GM18858 (cell line): ENCODE measurements at regions not wholly inside any gene's neighbourhood (a gene's known extent, or its start where the extent isn't known, plus 50 kb on each side); places are given as distances from the start of the nearest gene placed in this dataset.
A peak's percentile ranks its signal among the peaks of the same experiment; 100 is the strongest.

Experiments
- ATAC-seq: cut with Tn5 transposase; IDR thresholded peaks from one replicate; pipeline ENCODE4 v1.9.1; 2021; ENCODE audit not compliant: unreplicated experiment

DNA sequence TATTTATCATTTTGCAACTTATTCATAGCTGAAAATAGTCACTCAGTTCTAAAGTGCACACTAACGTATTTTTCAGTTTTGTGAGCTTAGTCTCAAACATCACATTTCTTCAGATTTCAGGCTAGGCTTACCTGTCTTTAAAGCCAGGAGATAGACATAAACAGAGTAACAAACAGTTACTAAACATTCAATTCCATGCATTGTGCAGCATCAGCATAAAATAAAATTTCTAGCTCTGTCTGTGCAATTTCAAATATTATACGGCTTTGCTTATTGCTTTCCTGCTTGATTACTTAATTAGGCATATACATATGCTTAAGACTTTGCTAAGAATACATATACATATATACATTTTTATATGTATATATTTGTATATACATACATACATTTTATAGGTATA, 637.0 kb downstream of the NR4A2 start:
- no peak for ATAC-seq

GRCh38 chr2:155692856-155693255, 639.7 kb downstream of the NR4A2 start:
- ATAC-seq, result no peak

DNA sequence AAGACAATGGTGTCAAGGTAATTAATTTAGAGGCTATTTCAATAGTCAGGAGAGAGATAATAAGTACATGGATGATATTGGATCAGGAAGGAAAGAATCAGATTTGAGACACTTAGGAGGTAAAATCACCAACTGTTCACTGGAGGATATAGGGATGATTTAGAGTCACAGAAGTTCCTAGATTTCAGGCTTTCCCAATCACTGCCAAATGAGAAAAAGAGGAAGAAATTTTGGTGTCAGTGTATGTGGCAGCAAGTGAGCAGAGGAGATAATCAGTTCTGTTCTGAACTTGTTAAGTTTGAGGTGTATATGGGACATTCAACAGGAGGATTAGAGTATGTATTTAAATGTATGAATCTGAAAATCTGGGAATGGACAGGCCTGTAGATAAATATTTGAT, 640.4 kb downstream of the NR4A2 start:
- no peak for ATAC-seq

- peak; percentile 96 for ATAC-seq
Observed at GRCh38 chr2:155690785-155691184, 641.7 kb downstream of the NR4A2 start.

- ATAC-seq, result no peak
Observed at GRCh38 chr2:155689791-155690190, 642.7 kb downstream of the NR4A2 start.

- ATAC-seq, result no peak
Observed at GRCh38 chr2:155687181-155687580, 645.3 kb downstream of the NR4A2 start.

GRCh38 chr2:155679647-155680046, 652.9 kb downstream of the NR4A2 start:
- peak; percentile 85 for ATAC-seq

DNA sequence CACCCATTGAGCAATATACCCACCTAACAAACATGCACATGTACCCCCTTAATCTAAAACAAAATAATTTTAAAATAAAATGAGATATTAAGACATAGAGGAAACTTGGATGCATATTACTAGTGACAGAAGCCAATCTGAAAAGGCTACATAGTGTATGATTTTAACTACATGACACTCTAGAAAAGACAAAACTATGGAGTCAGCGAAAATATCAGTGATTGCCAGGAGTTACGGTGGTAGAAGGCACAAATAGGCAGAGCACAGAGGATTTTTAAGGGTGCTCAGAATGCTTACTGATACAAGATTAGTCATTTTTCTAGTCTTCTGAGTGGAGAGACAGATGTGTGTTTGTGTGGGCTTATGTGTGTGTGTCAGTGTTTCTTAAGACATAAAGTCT, 656.6 kb downstream of the NR4A2 start:
- ATAC-seq, result no peak

GRCh38 chr2:155665704-155666103, 666.8 kb downstream of the NR4A2 start:
- no peak for ATAC-seq

GRCh38 chr2:155663265-155663664, 669.3 kb downstream of the NR4A2 start:
- no peak for ATAC-seq

DNA sequence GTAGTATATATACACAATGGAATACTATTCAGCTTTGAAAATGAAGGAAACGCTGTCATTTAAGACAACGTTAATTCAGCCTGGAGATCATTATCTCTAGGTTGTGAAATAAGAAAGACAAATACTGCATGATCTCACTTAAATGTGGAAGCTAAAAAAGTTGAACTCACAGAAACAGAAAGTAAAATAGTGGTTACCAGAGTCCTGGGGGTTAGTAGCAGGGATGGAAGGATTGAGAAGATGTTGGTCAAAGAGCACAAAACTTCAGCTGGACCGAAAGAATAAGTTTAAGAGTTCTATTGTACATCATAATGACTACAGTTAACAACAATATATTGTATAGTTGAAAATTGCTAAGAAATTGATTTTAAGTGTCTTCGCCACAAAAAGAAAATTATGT, 670.3 kb downstream of the NR4A2 start:
- ATAC-seq, result no peak

GRCh38 chr2:155653176-155653575, 679.3 kb downstream of the NR4A2 start:
- no peak for ATAC-seq

GRCh38 chr2:155651851-155652250, 680.7 kb downstream of the NR4A2 start:
- no peak for ATAC-seq

GRCh38 chr2:155645791-155646190, 686.7 kb downstream of the NR4A2 start:
- no peak for ATAC-seq

DNA sequence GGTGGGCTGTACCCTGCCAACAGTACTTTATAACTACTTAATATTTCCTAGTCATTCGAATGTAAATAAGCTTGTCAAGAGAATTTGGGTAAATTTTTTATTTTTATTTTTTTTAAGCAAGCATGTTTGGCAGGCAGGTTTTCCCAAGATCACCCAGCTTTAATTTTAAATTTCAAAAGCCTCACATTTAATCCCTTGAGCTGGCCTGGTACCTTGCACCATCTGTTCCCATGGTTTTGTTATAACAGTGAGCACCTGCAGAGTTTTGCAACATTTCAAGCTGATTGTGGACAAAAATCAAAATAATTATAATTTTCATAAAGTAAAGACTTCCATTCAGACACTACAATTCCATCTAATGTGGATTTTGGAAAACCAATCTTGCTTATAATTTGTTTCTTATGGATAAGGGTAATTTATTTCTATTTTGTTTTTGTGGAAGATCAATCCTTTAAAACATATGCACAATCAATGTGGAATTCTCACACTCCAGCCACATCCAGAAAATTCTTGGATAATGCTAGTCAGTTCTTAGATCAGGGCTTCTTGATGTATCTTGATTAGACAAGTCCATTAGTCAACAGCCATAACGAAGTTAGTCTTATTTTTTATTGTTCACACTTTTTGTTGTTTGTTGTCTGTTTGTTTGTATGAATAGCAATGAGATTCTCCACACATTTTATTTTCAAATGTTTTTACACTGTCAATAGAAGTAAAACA, 689.3 kb downstream of the NR4A2 start:
- no peak for ATAC-seq

GRCh38 chr2:155633887-155634570, 698.5 kb downstream of the NR4A2 start:
- peak; percentile 98 for ATAC-seq

GRCh38 chr2:155633060-155633839, 699.3 kb downstream of the NR4A2 start:
- ATAC-seq, result no peak

DNA sequence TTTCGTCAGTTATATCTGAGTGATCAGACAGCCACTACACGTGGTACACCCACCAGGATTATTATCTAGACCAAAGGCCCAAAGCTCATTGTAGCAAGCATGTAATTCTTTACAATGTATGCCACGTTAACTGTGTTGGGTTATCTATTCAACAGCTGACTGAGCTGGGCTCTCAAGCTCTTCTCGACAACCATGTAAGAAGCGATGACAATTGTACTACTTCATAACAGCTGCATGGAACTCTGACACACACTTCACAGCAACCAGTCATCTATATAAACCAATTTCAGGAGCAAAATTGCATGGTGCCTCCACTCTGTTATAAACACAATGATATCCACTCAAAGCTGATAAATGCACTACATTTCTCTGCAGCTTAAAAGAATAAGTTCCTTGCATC, 701.8 kb downstream of the NR4A2 start:
- ATAC-seq, result no peak

DNA sequence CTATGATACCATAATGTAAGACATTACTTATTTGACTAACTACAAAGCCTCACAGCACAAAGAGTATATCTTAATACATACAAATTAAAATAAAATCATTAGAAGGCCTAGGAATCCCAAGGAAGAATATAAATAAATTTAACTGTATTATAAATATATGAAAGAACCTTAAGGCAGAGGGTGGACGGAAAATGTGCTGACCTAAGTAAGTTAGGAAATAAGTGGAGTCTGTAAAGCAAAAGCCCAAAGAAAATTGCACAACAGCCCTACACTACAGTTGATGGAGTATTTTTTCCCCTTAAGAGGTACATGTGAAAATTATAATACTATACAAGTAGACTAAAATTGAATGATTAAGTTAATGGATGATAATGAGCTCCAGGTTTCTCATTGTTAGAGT, 710.1 kb downstream of the NR4A2 start:
- no peak for ATAC-seq

- ATAC-seq, result no peak
Observed at GRCh38 chr2:155600914-155601760, 731.4 kb downstream of the NR4A2 start.

DNA sequence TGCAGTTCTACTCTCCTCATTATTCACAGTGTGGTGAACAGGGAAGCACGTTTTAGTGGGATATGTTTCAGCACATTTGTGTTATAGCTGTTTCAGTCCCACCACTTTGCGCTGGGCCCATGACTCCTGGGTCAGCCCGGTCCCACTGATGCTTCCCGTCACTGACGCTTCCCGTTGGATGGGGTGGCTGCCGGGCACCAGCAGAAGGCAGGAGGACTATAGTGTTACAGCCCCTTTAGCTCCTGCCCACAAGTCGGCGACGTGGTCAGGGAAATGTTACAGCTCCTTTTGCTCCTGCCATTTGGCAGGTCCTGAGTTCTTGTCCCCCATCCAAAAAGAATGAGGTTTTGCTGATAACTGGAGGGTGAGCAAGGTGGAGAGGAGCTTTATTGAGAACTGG, 732.2 kb downstream of the NR4A2 start:
- ATAC-seq, result no peak
